ENCODE measurements at regions not wholly inside any gene's neighbourhood (a gene's known extent, or its start where the extent isn't known, plus 50 kb on each side); places are given as distances from the start of the nearest gene placed in this dataset.

DNA sequence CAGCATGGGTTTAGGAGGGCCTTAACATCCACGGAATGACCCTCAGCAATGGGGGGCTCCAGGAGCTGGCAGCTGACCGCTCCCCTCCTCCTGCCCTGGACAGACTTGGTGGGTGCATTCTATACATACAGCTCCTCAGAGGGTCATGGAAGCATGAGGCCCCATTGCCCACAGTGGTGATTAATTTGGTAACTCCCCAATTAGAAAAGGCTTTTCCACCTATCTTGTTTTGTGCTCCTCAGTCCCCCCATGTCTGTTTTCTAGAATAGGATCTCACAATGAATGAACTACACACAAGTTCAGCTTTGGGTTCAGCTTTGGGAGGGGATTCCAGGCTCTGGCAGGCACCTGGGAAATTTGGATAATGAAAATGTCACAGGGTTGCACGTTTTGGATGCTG lies 707.8 kb downstream of the UQCRFS1 start:
- DNase-seq (ENCODE audit: low spot score), result no peak

DNA sequence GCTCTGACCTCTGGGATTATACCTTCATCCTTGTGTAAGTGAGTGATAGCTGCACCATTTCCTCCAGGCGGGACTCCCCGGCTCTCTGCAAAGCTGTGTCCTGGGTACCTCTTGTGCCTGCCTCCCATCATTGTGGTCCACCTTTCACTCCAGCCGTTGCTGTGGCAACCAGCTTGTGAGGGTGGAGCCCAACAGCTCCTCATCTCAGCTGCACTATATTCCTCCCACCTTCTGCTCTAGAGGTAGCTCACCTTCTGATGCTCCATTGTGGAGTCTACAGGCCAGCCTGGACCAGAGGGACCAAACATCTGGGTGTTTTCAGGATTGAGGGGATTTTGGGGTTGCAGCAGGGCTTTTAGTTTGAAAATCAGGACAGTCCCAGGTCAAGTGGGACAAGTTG lies 708.2 kb downstream of the UQCRFS1 start:
- no peak for DNase-seq (ENCODE audit: low spot score)

DNA sequence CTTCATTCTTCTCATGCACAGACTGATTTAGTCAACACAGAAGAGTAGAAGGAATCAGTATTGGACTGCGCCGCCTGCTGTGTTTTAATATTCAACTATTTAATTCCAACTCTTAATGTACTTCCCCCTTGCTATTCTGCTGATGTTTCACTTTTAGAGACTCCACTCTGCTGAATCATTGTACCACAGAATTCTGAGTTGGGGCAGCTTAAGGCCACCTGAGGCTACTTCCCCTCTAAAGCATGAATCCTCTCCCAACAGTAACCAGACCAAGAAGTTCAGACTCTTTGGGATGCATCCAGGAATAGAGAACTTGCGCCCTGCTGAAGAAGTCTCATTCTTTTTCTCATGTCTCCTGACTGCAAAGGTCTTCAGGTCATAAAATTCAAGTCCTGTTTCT lies 708.8 kb downstream of the UQCRFS1 start:
- no peak for DNase-seq (ENCODE audit: low spot score)

- no peak for DNase-seq (ENCODE audit: low spot score)
These were observed 709.8 kb downstream of the UQCRFS1 start for GRCh38 chr19:28502879-28503734.

- DNase-seq (ENCODE audit: low spot score), result no peak
These were observed 711.0 kb downstream of the UQCRFS1 start for GRCh38 chr19:28501976-28502375.

DNA sequence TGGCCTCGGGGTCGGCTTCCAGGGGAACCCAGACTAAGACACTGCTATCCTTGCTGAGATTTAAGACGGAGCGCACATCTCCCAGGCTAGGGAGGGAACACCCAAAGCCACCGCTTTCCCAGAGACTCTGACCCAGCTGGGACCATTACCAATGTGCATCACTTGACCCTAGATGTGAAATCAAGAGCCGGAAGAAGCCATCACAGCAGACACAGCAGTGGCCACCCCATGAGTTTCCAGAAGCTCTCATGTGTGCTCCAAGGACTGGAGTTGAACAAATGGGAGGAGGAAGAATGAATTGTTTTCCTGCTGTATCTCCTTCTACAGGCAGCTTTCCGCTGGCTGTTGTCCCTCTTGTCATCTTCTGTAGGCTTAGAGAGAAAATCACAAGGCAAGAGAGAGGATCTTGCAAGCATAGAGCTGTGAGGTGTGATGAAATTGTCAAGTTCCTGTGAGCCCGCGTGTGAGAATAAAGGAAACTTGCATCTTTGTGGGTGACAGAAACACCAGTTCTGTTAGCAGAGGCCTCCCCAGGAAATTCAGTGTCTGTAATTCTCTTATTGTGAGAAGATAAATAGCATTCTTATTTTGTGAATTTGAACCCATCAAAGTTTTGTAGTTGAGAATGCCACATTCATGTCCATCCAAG lies 711.8 kb downstream of the UQCRFS1 start:
- DNase-seq (ENCODE audit: low spot score), result no peak

- DNase-seq (ENCODE audit: low spot score), result no peak
These were observed 712.7 kb downstream of the UQCRFS1 start for GRCh38 chr19:28500296-28500695.

DNA sequence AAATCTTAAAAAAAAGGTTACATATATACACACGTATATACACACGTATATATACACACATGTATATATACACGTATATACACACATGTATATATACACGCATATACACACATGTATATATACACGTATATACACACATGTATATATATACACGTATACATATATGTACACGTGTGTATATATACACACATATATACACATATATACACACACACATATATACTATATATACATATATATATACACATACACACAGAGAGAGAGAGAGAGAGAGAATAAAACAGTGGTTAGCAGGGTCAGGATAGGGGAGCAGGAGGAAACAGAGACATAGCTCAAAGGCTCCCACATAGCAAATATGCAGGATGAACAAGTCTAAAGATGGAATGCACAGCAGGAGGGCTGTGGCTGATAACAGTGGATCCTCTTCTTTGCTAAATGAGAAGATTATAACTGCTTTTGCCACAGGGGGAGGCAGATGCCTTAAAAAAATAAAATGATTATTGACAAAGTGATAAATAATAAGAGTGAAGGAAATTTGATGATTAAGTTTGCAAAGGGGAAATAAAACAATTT lies 714.5 kb downstream of the UQCRFS1 start:
- no peak for DNase-seq (ENCODE audit: low spot score)

GRCh38 chr19:28497887-28498286 lies 715.1 kb downstream of the UQCRFS1 start:
- DNase-seq (ENCODE audit: low spot score), result no peak

- no peak for DNase-seq (ENCODE audit: low spot score)
These were observed 715.8 kb downstream of the UQCRFS1 start for GRCh38 chr19:28497137-28497536.

GRCh38 chr19:28495046-28495445 lies 717.9 kb downstream of the UQCRFS1 start:
- DNase-seq (ENCODE audit: low spot score), result no peak

DNA sequence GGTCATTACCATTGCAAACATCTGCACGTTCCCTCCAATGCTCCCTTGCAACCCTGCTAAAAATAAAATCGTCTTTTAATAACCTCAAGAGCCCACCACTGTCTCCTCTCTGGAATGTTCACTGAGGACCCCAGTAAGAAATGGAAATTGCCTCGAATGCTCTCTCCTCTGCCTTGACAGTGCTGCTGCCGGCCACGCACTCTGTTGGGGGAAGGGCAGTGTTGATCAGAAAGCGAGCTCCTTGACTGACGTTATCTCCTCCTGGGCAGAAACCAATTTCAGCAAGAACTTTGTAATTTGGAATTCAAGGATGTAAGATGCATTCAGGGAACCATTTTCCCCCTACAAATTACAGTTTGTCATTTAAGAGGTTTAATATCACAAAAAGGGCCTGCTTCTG lies 718.5 kb downstream of the UQCRFS1 start:
- no peak for DNase-seq (ENCODE audit: low spot score)

DNA sequence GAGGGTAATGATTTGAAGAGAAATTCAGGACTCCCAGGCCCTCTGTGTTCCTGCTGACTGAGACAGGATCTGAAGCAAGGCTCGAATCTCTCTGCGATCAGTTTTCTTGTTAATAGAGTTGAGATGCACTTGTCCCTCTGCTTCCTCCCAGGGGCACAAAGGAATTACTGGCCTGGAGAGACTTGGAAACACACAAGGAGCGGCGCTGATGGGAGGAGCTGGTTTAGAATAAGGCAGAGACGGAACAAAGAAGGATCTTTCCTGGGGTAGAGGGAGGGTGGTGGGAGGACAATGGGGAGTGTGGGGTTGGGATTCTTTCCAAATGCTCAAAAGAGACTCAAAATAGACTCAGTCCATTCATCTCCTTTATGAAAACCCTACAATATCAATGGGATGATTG lies 719.1 kb downstream of the UQCRFS1 start:
- no peak for DNase-seq (ENCODE audit: low spot score)

GRCh38 chr19:28492621-28493020 lies 720.3 kb downstream of the UQCRFS1 start:
- DNase-seq (ENCODE audit: low spot score), result no peak

- DNase-seq (ENCODE audit: low spot score), result no peak
These were observed 720.8 kb downstream of the UQCRFS1 start for GRCh38 chr19:28492201-28492600.

- DNase-seq (ENCODE audit: low spot score), result no peak
These were observed 723.2 kb downstream of the UQCRFS1 start for GRCh38 chr19:28489776-28490175.

GRCh38 chr19:28489126-28489660 lies 723.8 kb downstream of the UQCRFS1 start:
- DNase-seq (ENCODE audit: low spot score), result no peak

DNA sequence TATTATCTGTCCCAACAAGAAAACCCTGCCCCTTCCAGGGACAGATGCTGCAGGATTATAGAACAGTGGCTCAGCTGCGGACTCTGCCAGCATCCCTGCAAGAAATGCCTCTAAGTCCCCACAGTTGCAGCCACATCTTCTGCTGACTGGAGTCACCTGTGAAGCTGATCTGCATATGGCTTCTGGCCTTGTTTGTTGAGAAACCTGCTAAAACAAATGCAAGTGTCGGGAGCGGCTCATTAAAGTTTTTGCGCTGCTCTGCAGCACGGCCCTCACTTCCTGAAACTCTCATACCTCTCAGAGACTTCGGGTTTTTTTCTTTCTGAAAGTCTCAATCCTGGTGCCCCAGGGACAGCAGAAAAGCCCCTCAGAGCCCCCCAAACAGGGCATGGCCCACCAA lies 725.0 kb downstream of the UQCRFS1 start:
- no peak for DNase-seq (ENCODE audit: low spot score)

- no peak for DNase-seq (ENCODE audit: low spot score)
These were observed 726.0 kb downstream of the UQCRFS1 start for GRCh38 chr19:28486926-28487325.

- no peak for DNase-seq (ENCODE audit: low spot score)
These were observed 726.5 kb downstream of the UQCRFS1 start for GRCh38 chr19:28486473-28486872.

- DNase-seq (ENCODE audit: low spot score), result peak; percentile 39
These were observed 727.7 kb downstream of the UQCRFS1 start for GRCh38 chr19:28485292-28485691.

- DNase-seq (ENCODE audit: low spot score), result no peak
These were observed 729.8 kb downstream of the UQCRFS1 start for GRCh38 chr19:28483197-28483596.

DNA sequence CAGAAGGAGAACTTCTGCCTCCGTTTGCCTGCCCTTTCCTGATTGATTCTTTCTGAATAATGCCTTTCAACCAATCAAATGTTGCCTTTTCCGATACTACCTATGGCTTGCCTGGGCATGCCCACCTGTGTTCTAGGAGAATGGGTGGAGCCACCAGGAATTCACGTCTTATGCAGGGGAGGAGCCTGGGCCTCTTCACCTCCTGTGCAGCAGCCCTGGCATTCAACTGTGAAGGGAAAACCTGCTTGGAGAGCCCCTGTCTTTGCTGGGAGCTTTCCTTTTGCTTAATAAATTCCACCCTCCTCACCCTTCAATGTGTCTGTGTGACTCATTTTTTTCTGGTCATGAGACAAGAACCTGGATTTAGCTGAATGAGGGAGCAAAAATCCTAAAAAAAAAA lies 730.7 kb downstream of the UQCRFS1 start:
- DNase-seq (ENCODE audit: low spot score), result peak; percentile 58
